ENCODE measurements at regions not wholly inside any gene's neighbourhood (a gene's known extent, or its start where the extent isn't known, plus 50 kb on each side); places are given as distances from the start of the nearest gene placed in this dataset.

DNA sequence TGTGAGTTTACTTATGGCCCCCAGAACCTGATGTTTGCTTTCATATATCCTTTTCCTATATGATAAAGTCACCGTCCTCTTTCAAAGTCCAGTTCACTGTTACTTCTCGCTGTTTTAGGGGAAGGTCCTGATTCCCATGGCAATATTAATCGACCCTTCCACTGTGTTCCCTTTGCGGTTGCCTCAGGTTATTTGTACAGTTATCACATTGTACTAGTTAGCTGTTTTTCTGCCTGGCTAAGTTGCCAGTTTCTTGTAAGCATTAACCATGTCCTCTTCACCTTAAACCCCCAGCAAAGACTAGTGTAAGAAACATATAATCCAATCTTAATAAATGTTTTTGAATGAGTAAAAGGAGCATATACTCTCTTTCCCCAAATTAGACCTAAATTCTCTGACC is 115.0 kb upstream of the PPFIA2 start:
- TF ChIP-seq POLR2A (IDR thresholded peaks at IDR 0.05) = no peak
- TF ChIP-seq, protein P1, sequence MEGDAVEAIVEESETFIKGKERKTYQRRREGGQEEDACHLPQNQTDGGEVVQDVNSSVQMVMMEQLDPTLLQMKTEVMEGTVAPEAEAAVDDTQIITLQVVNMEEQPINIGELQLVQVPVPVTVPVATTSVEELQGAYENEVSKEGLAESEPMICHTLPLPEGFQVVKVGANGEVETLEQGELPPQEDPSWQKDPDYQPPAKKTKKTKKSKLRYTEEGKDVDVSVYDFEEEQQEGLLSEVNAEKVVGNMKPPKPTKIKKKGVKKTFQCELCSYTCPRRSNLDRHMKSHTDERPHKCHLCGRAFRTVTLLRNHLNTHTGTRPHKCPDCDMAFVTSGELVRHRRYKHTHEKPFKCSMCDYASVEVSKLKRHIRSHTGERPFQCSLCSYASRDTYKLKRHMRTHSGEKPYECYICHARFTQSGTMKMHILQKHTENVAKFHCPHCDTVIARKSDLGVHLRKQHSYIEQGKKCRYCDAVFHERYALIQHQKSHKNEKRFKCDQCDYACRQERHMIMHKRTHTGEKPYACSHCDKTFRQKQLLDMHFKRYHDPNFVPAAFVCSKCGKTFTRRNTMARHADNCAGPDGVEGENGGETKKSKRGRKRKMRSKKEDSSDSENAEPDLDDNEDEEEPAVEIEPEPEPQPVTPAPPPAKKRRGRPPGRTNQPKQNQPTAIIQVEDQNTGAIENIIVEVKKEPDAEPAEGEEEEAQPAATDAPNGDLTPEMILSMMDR (IDR thresholded peaks at IDR 0.05 in 4 of 5, conservative IDR thresholded peaks at IDR 0.05 in 1 of 5) = no peak

All from gastrocnemius medialis (tissue), 4 donors.